ENCODE measurements at regions not wholly inside any gene's neighbourhood (a gene's known extent, or its start where the extent isn't known, plus 50 kb on each side); places are given as distances from the start of the nearest gene placed in this dataset.
A peak's percentile ranks its signal among the peaks of the same experiment; 100 is the strongest.

GRCh38 chr20:50286609-50287008, 96.0 kb downstream of the CEBPB start:
- Histone ChIP-seq H3K9me3 (ENCODE audit: control insufficient read depth in 2 of 3, insufficient read depth in 1 of 3, low read length in 3 of 3) (no peaks in the 10 kb centered on the region), H3K36me3 (ENCODE audit: control insufficient read depth in 2 of 3, insufficient read depth in 3 of 3, low read length in 3 of 3) (no peaks in the 10 kb centered on the region), H3K4me3 (ENCODE audit: low read length in 3 of 3) (no peak overlapping the region), H3K27me3 (ENCODE audit: control insufficient read depth, insufficient read depth, low read length) (no peaks in the 10 kb centered on the region), H3K4me1 (ENCODE audit: control insufficient read depth in 2 of 3, insufficient read depth in 2 of 3, low read depth in 1 of 3, low read length in 3 of 3) (peaks cover 0 to 9% (median under 1%) of the 10 kb centered on the region in 3 donors), H3K27ac (ENCODE audit: low read depth in 2 of 2, low read length in 2 of 2) (peak overlapping the region; percentile 76 to 80), H3K9ac (ENCODE audit: low read length in 3 of 3) (peak overlapping the region in 1 of 3 donors; percentile 58)
- DNase-seq, result peak in 4 of 5 donors; percentile 48 to 85 (median 60)
- intact Hi-C loops (cut with DNase I), result no loop called here
- no peak for TF ChIP-seq CTCF (IDR thresholded peaks at IDR 0.05; ENCODE audit: borderline replicate concordance, extremely low read depth, insufficient read depth)
- FAIRE-seq, result no peak

GRCh38 chr20:50287512-50287911, 96.9 kb downstream of the CEBPB start:
- FAIRE-seq (no peak), DNase-seq (peak in 1 of 5 donors; percentile 63)
- H3K4me3 ChIP-seq (ENCODE audit: low read length in 3 of 3), result no peak overlapping the region
- H3K4me1 ChIP-seq (ENCODE audit: control insufficient read depth in 2 of 3, insufficient read depth in 2 of 3, low read depth in 1 of 3, low read length in 3 of 3), result peaks cover 0 to 9% (median 9%) of the 10 kb centered on the region in 3 donors
- H3K27me3 ChIP-seq (ENCODE audit: control insufficient read depth, insufficient read depth, low read length), result no peaks in the 10 kb centered on the region
- H3K9me3 ChIP-seq (ENCODE audit: control insufficient read depth in 2 of 3, insufficient read depth in 1 of 3, low read length in 3 of 3), result no peaks in the 10 kb centered on the region
- no peaks in the 10 kb centered on the region for H3K36me3 ChIP-seq (ENCODE audit: control insufficient read depth in 2 of 3, insufficient read depth in 3 of 3, low read length in 3 of 3)
- intact Hi-C loops (cut with DNase I), result no loop called here
- H3K9ac ChIP-seq (ENCODE audit: low read length in 3 of 3), result no peak overlapping the region
- TF ChIP-seq CTCF (IDR thresholded peaks at IDR 0.05; ENCODE audit: borderline replicate concordance, extremely low read depth, insufficient read depth), result no peak
- no peak overlapping the region for H3K27ac ChIP-seq (ENCODE audit: low read depth in 2 of 2, low read length in 2 of 2)

GRCh38 chr20:50288128-50288623, 97.5 kb downstream of the CEBPB start:
- Histone ChIP-seq H3K4me3 (ENCODE audit: low read length in 3 of 3) (no peak overlapping the region), H3K36me3 (ENCODE audit: control insufficient read depth in 2 of 3, insufficient read depth in 3 of 3, low read length in 3 of 3) (no peaks in the 10 kb centered on the region), H3K27me3 (ENCODE audit: control insufficient read depth, insufficient read depth, low read length) (no peaks in the 10 kb centered on the region), H3K4me1 (ENCODE audit: control insufficient read depth in 2 of 3, insufficient read depth in 2 of 3, low read depth in 1 of 3, low read length in 3 of 3) (peaks cover 0 to 15% (median 13%) of the 10 kb centered on the region in 3 donors), H3K9ac (ENCODE audit: low read length in 3 of 3) (no peak overlapping the region), H3K9me3 (ENCODE audit: control insufficient read depth in 2 of 3, insufficient read depth in 1 of 3, low read length in 3 of 3) (no peaks in the 10 kb centered on the region), H3K27ac (ENCODE audit: low read depth in 2 of 2, low read length in 2 of 2) (no peak overlapping the region)
- no peak for TF ChIP-seq CTCF (IDR thresholded peaks at IDR 0.05; ENCODE audit: borderline replicate concordance, extremely low read depth, insufficient read depth)
- FAIRE-seq, result no peak
- peak in 1 of 5 donors; percentile 26 for DNase-seq
- intact Hi-C loops (cut with DNase I), result no loop called here

DNA sequence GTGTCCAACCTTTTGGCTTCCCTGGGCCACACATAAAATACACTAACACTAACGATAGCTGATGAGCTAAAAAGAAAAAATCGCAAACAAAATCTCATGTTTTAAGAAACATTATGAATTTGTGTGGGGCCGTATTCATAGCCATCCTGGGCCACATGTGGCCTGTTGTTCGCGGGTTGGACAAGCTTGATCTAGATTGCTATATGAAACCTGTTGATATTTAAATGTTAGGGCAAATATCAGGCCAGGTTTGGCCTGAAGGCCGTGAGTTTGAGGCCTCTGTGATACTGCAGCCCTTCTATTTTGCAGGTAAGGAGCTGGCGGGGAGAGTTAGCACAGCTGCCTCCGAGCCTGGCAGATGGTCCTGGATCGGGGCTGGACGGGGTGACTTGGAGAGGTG, 99.0 kb downstream of the CEBPB start:
- Histone ChIP-seq H3K4me3 (ENCODE audit: low read length in 3 of 3) (no peak overlapping the region), H3K9ac (ENCODE audit: low read length in 3 of 3) (no peak overlapping the region), H3K27me3 (ENCODE audit: control insufficient read depth, insufficient read depth, low read length) (no peaks in the 10 kb centered on the region), H3K36me3 (ENCODE audit: control insufficient read depth in 2 of 3, insufficient read depth in 3 of 3, low read length in 3 of 3) (no peaks in the 10 kb centered on the region), H3K27ac (ENCODE audit: low read depth in 2 of 2, low read length in 2 of 2) (no peak overlapping the region), H3K4me1 (ENCODE audit: control insufficient read depth in 2 of 3, insufficient read depth in 2 of 3, low read depth in 1 of 3, low read length in 3 of 3) (peaks cover 0 to 13% (median 12%) of the 10 kb centered on the region in 3 donors), H3K9me3 (ENCODE audit: control insufficient read depth in 2 of 3, insufficient read depth in 1 of 3, low read length in 3 of 3) (no peaks in the 10 kb centered on the region)
- intact Hi-C loops (cut with DNase I), result no loop called here
- TF ChIP-seq CTCF (IDR thresholded peaks at IDR 0.05; ENCODE audit: borderline replicate concordance, extremely low read depth, insufficient read depth), result no peak
- DNase-seq (no peak), FAIRE-seq (no peak)

Data from kidney (tissue), 13 donors.